Mucosa of descending colon (tissue), 3 donors: ENCODE measurements at regions not wholly inside any gene's neighbourhood (a gene's known extent, or its start where the extent isn't known, plus 50 kb on each side); places are given as distances from the start of the nearest gene placed in this dataset.

Source experiments
- ATAC-seq: fragments of 200-7000 bp; cut with Tn5 transposase; one replicate; pipeline ENCODE4 v1.9.1; 2020; ENCODE audit warnings: mild to moderate bottlenecking, moderate library complexity
- DNase-seq, 3 donors: peaks; one replicate each; pipeline ENCODE4 v3.0.0-alpha.2; 2020
- H3K36me3 ChIP-seq: fragments of 200-600 bp; one replicate; pipeline ENCODE4 v1.8.0; 2021; ENCODE audit warnings: low read depth, mild to moderate bottlenecking
- H3K4me1 ChIP-seq: fragments of 200-600 bp; one replicate; pipeline ENCODE4 v1.8.0; 2021; ENCODE audit warnings: low read depth, mild to moderate bottlenecking
- H3K4me3 ChIP-seq: fragments of 200-600 bp; one replicate; pipeline ENCODE4 v1.8.0; 2021; ENCODE audit warnings: mild to moderate bottlenecking
- H3K9me3 ChIP-seq: fragments of 200-600 bp; one replicate; pipeline ENCODE4 v1.8.0; 2021; ENCODE audit warnings: mild to moderate bottlenecking
- intact Hi-C, 2 donors: fragments of 100-400 bp; cut with DNase I in 1 of 2; cut with micrococcal nuclease in 1 of 2; formaldehyde crosslinking; loops; one replicate each; pipeline versions ENCODE4 v1.11.0 to v1.11.1; 2022; cut with DNase I, micrococcal nuclease
- TF ChIP-seq, protein P1 (sequence below): fragments of 200-600 bp; IDR thresholded peaks from one replicate; pipeline ENCODE4 v1.8.0; 2022; ENCODE audit warnings: antibody characterized with exemption, mild to moderate bottlenecking
- donor health status: DM: no; HTN: no; CAD: no; lungs with moderate emphysema.
- donor health status: DM: no; HTN: no; CAD: no.
- donor health status: DM: no; HTN: yes; CAD: no.

GRCh38 chr15:62757535-62757934, 285.0 kb upstream of the TPM1 start:
- H3K36me3 ChIP-seq, result no peaks in the 10 kb centered on the region
- H3K4me1 ChIP-seq, result no peaks in the 10 kb centered on the region
- intact Hi-C loops, result no loop called here
- TF ChIP-seq, protein P1, sequence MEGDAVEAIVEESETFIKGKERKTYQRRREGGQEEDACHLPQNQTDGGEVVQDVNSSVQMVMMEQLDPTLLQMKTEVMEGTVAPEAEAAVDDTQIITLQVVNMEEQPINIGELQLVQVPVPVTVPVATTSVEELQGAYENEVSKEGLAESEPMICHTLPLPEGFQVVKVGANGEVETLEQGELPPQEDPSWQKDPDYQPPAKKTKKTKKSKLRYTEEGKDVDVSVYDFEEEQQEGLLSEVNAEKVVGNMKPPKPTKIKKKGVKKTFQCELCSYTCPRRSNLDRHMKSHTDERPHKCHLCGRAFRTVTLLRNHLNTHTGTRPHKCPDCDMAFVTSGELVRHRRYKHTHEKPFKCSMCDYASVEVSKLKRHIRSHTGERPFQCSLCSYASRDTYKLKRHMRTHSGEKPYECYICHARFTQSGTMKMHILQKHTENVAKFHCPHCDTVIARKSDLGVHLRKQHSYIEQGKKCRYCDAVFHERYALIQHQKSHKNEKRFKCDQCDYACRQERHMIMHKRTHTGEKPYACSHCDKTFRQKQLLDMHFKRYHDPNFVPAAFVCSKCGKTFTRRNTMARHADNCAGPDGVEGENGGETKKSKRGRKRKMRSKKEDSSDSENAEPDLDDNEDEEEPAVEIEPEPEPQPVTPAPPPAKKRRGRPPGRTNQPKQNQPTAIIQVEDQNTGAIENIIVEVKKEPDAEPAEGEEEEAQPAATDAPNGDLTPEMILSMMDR, result no peak
- ATAC-seq (no peak), DNase-seq (no peak)
- H3K4me3 ChIP-seq, result no peak overlapping the region
- no peaks in the 10 kb centered on the region for H3K9me3 ChIP-seq

DNA sequence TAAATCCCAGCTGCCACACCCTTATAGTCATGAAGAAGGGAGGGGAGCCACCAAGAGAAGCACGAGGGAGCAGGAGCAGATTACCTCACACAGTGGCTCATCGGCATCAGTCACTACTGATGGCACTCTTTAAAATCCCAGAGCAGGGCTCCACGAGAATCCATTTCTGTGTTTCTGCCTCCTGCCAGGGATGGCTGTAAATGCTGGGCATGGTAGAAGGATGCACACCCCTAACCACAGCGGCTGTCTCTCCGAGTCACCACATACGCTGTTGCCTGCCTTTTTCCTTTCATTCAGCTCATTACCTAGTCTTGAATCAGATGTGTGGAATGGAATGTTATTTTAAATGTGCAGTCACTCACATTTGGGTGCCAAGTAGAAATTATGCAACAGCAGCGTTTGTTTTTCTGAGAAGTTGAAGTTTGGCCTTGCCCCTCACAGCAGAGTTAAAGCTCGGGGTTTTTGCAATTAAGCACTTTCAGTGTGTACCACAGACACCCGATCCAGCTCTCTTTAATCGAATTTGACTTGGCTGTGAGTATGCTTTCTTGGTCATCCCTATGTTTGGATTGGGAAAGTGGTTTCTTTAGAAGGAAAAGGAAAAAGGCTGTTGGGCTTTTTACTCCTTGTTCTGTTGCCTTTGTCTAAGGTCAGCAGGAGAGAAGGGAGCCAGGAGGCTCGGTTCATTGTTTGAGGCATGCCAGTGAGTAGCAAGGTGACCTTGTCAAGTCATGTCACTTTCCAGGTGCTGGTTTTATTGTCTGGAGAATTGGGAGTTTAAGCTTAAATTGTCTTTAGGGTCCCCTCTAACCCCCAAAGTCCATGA, 284.2 kb upstream of the TPM1 start:
- TF ChIP-seq, protein P1, result no peak
- Histone ChIP-seq H3K36me3 (no peaks in the 10 kb centered on the region), H3K4me3 (no peak overlapping the region), H3K9me3 (no peaks in the 10 kb centered on the region), H3K4me1 (no peaks in the 10 kb centered on the region)
- intact Hi-C loops, result no loop called here
- ATAC-seq, result peak; percentile 61
- peak in 1 of 3 donors; percentile 31 for DNase-seq

GRCh38 chr15:62758952-62759349, 283.6 kb upstream of the TPM1 start:
- Histone ChIP-seq H3K4me3 (no peak overlapping the region), H3K36me3 (no peaks in the 10 kb centered on the region), H3K9me3 (no peaks in the 10 kb centered on the region), H3K4me1 (no peaks in the 10 kb centered on the region)
- TF ChIP-seq, protein P1, result no peak
- DNase-seq (no peak), ATAC-seq (no peak)
- intact Hi-C loops, result no loop called here

- H3K4me3 ChIP-seq, result no peak overlapping the region
- no peaks in the 10 kb centered on the region for H3K36me3 ChIP-seq
- no peaks in the 10 kb centered on the region for H3K4me1 ChIP-seq
- no peak for DNase-seq
- TF ChIP-seq, protein P1, result no peak
- ATAC-seq, result no peak
- no peaks in the 10 kb centered on the region for H3K9me3 ChIP-seq
- intact Hi-C loops, result no loop called here
Measured at GRCh38 chr15:62760538-62760937, 282.0 kb upstream of the TPM1 start.

DNA sequence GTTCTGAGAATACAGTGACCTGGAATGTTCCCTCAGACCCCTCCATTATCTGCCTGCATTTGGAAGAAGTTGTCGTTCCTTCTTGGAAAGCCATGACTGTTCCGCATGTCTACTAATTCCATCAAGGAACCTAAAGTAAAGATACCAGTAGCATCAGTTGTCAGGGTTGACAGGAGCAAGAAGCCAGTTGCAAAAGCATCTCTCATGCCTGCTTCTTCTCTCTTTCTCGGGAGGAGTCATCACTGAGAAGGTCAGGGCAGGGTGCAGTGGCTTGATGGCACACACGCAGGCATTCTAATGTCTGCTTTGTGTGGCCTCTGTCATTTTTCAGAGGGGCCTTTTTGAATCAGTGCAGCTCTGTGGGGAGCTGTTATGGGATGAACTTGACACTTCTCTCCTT, 276.6 kb upstream of the TPM1 start:
- H3K4me1 ChIP-seq, result no peaks in the 10 kb centered on the region
- intact Hi-C loops, result no loop called here
- H3K4me3 ChIP-seq, result no peak overlapping the region
- H3K9me3 ChIP-seq, result no peaks in the 10 kb centered on the region
- H3K36me3 ChIP-seq, result no peaks in the 10 kb centered on the region
- ATAC-seq (no peak), DNase-seq (no peak)
- TF ChIP-seq, protein P1, result no peak

DNA sequence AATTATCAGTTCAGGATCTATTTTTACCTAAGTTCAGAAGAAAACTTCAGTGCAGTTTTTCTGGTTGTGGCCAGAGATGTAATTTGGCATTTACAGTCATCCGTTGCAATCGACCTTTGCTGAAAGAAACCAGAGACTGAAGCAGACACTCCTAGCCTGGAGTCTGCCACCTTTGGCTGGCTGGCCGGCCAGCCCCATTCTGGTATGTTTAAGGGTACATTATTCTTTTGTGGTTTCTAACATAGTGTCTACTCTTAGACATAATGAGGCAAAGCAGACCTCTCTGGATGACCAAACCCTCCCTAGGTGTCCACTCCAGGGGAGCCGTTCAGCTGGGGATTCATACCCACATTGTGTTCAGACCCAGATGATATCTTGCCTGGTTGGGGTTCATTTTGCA, 275.9 kb upstream of the TPM1 start:
- no peak overlapping the region for H3K4me3 ChIP-seq
- no peaks in the 10 kb centered on the region for H3K36me3 ChIP-seq
- DNase-seq, result no peak
- no peak for ATAC-seq
- H3K4me1 ChIP-seq, result no peaks in the 10 kb centered on the region
- no peaks in the 10 kb centered on the region for H3K9me3 ChIP-seq
- TF ChIP-seq, protein P1, result no peak
- intact Hi-C loops, result no loop called here
